ENCODE measurements at regions not wholly inside any gene's neighbourhood (a gene's known extent, or its start where the extent isn't known, plus 50 kb on each side); places are given as distances from the start of the nearest gene placed in this dataset.

- Histone ChIP-seq H3K27me3 (no peaks in the 10 kb centered on the region), H3K4me1 (no peaks in the 10 kb centered on the region), H3K4me3 (no peak overlapping the region), H3K36me3 (no peaks in the 10 kb centered on the region), H3K9me3 (no peaks in the 10 kb centered on the region), H3K27ac (no peak overlapping the region)
- TF ChIP-seq, protein P1, sequence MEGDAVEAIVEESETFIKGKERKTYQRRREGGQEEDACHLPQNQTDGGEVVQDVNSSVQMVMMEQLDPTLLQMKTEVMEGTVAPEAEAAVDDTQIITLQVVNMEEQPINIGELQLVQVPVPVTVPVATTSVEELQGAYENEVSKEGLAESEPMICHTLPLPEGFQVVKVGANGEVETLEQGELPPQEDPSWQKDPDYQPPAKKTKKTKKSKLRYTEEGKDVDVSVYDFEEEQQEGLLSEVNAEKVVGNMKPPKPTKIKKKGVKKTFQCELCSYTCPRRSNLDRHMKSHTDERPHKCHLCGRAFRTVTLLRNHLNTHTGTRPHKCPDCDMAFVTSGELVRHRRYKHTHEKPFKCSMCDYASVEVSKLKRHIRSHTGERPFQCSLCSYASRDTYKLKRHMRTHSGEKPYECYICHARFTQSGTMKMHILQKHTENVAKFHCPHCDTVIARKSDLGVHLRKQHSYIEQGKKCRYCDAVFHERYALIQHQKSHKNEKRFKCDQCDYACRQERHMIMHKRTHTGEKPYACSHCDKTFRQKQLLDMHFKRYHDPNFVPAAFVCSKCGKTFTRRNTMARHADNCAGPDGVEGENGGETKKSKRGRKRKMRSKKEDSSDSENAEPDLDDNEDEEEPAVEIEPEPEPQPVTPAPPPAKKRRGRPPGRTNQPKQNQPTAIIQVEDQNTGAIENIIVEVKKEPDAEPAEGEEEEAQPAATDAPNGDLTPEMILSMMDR (IDR thresholded peaks at IDR 0.05) = no peak
- no peak for TF ChIP-seq POLR2A (IDR thresholded peaks at IDR 0.05)
- DNase-seq = no peak
Measured at GRCh38 chr11:41997844-41998401, 538.5 kb upstream of the LRRC4C start.

DNA sequence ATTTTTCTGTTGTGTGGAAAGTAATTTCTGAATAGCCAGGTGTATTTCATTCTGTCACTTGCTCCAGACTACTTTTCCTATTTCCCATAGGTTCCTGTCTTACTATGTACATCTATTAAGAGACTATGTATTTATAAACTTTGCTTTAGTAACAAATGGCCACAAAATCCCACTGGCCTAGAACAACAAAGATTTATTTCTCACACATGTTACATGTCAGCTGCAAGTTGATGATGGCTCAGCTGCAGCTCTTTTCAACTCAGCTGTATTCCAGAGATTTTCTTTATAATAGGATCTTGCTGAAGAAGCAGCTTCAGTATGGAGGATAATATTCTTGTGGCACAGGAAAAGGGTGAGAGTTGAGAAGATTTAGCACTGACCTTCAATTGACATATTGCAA is 539.6 kb upstream of the LRRC4C start:
- Histone ChIP-seq H3K4me3 (no peak overlapping the region), H3K27ac (no peak overlapping the region)

DNA sequence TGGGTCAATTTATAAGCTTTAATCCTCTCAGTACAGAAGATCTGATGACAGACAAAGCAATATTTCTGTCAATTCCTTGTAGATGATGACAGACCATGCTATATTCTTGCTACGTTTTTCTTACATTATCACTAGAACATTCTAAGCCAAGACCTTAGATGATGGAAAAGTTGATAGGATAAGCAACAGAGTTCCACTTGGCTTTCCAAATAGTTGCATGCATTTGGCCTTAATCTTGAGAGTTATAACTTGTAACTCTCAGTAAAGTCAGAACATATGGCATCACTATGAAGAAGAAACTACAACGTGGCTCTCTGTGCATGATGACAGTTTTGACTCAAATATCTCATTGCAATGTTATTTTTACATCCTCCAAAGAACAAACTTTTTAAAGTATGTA is 544.3 kb upstream of the LRRC4C start:
- DNase-seq = no peak
- Histone ChIP-seq H3K27ac (no peak overlapping the region), H3K36me3 (no peaks in the 10 kb centered on the region), H3K27me3 (no peaks in the 10 kb centered on the region), H3K9me3 (no peaks in the 10 kb centered on the region), H3K4me1 (no peaks in the 10 kb centered on the region), H3K4me3 (no peak overlapping the region)
- TF ChIP-seq POLR2A (IDR thresholded peaks at IDR 0.05) = no peak
- TF ChIP-seq, protein P1 (IDR thresholded peaks at IDR 0.05) = no peak

More for the DNA sequence above, 539.6 kb upstream of the LRRC4C start:
- TF ChIP-seq, protein P1 (IDR thresholded peaks at IDR 0.05) = no peak
- TF ChIP-seq POLR2A (IDR thresholded peaks at IDR 0.05) = no peak
- no peaks in the 10 kb centered on the region for H3K4me1 ChIP-seq
- H3K36me3 ChIP-seq = no peaks in the 10 kb centered on the region
- no peaks in the 10 kb centered on the region for H3K27me3 ChIP-seq
- no peak for DNase-seq
- no peaks in the 10 kb centered on the region for H3K9me3 ChIP-seq

- DNase-seq = no peak
- Histone ChIP-seq H3K36me3 (no peaks in the 10 kb centered on the region), H3K4me1 (no peaks in the 10 kb centered on the region), H3K27ac (no peak overlapping the region), H3K27me3 (no peaks in the 10 kb centered on the region), H3K4me3 (no peak overlapping the region), H3K9me3 (no peaks in the 10 kb centered on the region)
- no peak for TF ChIP-seq POLR2A (IDR thresholded peaks at IDR 0.05)
- TF ChIP-seq, protein P1 (IDR thresholded peaks at IDR 0.05) = no peak
Measured at GRCh38 chr11:42006766-42007165, 547.3 kb upstream of the LRRC4C start.

DNA sequence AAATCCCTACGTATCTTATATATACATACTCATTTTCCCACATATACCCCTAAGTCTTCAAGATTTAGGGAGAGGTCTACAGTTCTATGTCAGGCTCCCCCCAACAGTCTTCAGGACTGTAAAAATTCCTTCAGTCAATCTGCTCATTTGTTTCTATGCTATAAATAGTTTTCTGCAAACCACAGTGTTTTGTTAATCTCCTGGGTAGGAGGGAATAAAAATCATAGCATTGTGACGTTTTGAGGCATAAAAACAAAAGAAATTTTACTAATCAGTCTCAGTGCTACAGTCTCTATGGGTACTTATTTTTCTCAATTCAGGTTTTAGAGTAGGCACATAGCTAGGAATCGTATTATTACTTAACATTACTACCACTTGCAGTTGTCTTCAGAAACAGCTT is 552.8 kb upstream of the LRRC4C start:
- H3K9me3 ChIP-seq = no peaks in the 10 kb centered on the region
- H3K4me3 ChIP-seq = no peak overlapping the region
- H3K27me3 ChIP-seq = no peaks in the 10 kb centered on the region
- TF ChIP-seq POLR2A (IDR thresholded peaks at IDR 0.05) = no peak
- no peaks in the 10 kb centered on the region for H3K4me1 ChIP-seq
- no peak for DNase-seq
- H3K36me3 ChIP-seq = no peaks in the 10 kb centered on the region
- no peak overlapping the region for H3K27ac ChIP-seq

GRCh38 chr11:42013656-42014201 is 554.3 kb upstream of the LRRC4C start:
- TF ChIP-seq, protein P1 (IDR thresholded peaks at IDR 0.05) = no peak
- no peak for TF ChIP-seq POLR2A (IDR thresholded peaks at IDR 0.05)
- H3K27me3 ChIP-seq = no peaks in the 10 kb centered on the region
- H3K4me3 ChIP-seq = no peak overlapping the region
- no peak for DNase-seq
- no peaks in the 10 kb centered on the region for H3K4me1 ChIP-seq
- no peaks in the 10 kb centered on the region for H3K9me3 ChIP-seq
- no peak overlapping the region for H3K27ac ChIP-seq
- H3K36me3 ChIP-seq = no peaks in the 10 kb centered on the region

Data from Peyer's patch (tissue), 4 donors.